ENCODE measurements at regions not wholly inside any gene's neighbourhood (a gene's known extent, or its start where the extent isn't known, plus 50 kb on each side); places are given as distances from the start of the nearest gene placed in this dataset.

DNA sequence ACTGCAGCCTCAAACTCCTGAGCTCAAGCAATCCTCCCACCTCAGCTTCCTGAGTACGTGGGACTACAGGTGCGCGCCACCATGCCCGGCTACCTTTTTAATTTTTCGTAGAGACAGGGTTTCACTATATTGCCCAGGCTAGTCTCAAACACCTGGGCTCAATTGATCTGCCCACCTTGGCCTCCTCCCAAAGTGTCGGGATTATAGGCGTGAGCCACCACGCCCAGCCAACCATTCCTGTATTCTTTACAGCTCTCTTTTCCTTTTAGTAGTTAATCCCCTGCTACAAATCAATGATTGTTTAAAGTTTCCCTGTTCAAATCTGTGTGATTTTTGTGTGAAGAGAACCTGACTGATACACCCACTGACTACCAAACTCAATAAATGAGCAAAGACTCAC lies 75.4 kb upstream of the SVIL start (continued):
- no peak for TF ChIP-seq RBBP5 (IDR thresholded peaks at IDR 0.05; ENCODE audit: borderline replicate concordance, insufficient read depth, low read length, poor library complexity, severe bottlenecking)
- TF ChIP-seq, protein P1, sequence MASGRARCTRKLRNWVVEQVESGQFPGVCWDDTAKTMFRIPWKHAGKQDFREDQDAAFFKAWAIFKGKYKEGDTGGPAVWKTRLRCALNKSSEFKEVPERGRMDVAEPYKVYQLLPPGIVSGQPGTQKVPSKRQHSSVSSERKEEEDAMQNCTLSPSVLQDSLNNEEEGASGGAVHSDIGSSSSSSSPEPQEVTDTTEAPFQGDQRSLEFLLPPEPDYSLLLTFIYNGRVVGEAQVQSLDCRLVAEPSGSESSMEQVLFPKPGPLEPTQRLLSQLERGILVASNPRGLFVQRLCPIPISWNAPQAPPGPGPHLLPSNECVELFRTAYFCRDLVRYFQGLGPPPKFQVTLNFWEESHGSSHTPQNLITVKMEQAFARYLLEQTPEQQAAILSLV (tag; IDR thresholded peaks at IDR 0.05), result no peak
- TF ChIP-seq, protein P2, sequence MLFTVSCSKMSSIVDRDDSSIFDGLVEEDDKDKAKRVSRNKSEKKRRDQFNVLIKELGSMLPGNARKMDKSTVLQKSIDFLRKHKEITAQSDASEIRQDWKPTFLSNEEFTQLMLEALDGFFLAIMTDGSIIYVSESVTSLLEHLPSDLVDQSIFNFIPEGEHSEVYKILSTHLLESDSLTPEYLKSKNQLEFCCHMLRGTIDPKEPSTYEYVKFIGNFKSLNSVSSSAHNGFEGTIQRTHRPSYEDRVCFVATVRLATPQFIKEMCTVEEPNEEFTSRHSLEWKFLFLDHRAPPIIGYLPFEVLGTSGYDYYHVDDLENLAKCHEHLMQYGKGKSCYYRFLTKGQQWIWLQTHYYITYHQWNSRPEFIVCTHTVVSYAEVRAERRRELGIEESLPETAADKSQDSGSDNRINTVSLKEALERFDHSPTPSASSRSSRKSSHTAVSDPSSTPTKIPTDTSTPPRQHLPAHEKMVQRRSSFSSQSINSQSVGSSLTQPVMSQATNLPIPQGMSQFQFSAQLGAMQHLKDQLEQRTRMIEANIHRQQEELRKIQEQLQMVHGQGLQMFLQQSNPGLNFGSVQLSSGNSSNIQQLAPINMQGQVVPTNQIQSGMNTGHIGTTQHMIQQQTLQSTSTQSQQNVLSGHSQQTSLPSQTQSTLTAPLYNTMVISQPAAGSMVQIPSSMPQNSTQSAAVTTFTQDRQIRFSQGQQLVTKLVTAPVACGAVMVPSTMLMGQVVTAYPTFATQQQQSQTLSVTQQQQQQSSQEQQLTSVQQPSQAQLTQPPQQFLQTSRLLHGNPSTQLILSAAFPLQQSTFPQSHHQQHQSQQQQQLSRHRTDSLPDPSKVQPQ (CRISPR knock-in tag; IDR thresholded peaks at IDR 0.05; ENCODE audit: borderline replicate concordance), result no peak
- TF ChIP-seq ZNF778 (CRISPR knock-in tag; IDR thresholded peaks at IDR 0.05), result no peak
- TF ChIP-seq ADNP (tag; IDR thresholded peaks at IDR 0.05), result no peak
- TF ChIP-seq CBFA2T2 (conservative IDR thresholded peaks at IDR 0.05), result no peak

DNA sequence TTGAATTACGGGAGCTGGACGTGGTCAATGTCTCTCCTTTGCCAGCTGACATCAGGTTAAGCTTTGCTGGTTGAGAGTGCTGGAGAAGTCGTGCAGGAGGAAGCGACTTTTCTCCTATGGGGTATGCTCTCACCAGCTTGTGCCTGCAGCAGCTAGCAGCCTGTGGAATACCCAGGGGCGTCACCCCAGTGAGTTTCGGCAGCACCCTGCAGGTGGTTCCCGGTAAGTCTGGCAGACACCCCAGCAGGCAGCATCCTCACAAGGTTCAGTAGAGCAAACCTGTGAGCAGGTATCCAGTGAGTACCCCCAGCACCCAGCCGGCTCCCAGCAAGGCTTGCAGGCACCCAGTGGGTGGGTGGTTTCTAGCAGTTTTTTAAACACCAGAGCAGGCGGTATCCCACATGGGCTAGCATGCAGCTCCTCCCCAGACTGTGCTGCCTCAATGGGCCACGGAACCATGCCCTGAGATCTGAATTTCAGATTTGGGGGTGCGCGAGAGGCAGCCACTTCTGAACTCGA lies 74.8 kb upstream of the SVIL start:
- H2AFZ ChIP-seq (ENCODE audit: low read depth, low read length), result no peak overlapping the region
- no peak for DNase-seq (ENCODE audit: extremely low read depth in 1 of 4, low spot score in 3 of 4)
- H3K9me3 ChIP-seq (replicated peaks; ENCODE audit: control insufficient read depth, insufficient read depth, low read depth, low read length), result no peaks in the 10 kb centered on the region
- ChIA-PET POLR2A (interaction anchor here (0.6 to 1.1 kb wide), 3 partner anchors 10 to 143 kb away, joined by 3 to 4 read pairs (median 3); no protein-coding TSS in a partner anchor), CTCF (ENCODE audit: low intra/inter-chr PET ratio) (no interaction called here)
- in situ Hi-C loops (cut with MboI) (no loop called here), intact Hi-C loops (cut with micrococcal nuclease) (no loop called here)
- H3K79me2 ChIP-seq (ENCODE audit: control insufficient read depth, insufficient read depth, low read length), result no peaks in the 10 kb centered on the region
- no peak overlapping the region for H3K4me2 ChIP-seq (ENCODE audit: insufficient read depth, low read length)
- no peaks in the 10 kb centered on the region for H3K4me1 ChIP-seq (replicated peaks in 1 of 2; ENCODE audit: control insufficient read depth in 2 of 2, insufficient read depth in 2 of 2, low read length in 2 of 2)
- H3K9ac ChIP-seq (ENCODE audit: insufficient read depth in 1 of 2, low read depth in 2 of 2, low read length in 2 of 2), result no peak overlapping the region; a peak in 1 of 4 replicates
- no peaks in the 10 kb centered on the region; a peak in 2 of 5 replicates for H3K27me3 ChIP-seq (ENCODE audit: control insufficient read depth in 2 of 2, insufficient read depth in 2 of 2, low read length in 2 of 2)
- 0% methylated on average over 12 of the region's 13 CpGs for WGBS (ENCODE audit: insufficient coverage, low coverage, missing lambda C conversion rate)
- no peaks in the 10 kb centered on the region for H3K9me1 ChIP-seq (ENCODE audit: control insufficient read depth, insufficient read depth, low read length)
- no peaks in the 10 kb centered on the region for H3K36me3 ChIP-seq (ENCODE audit: control insufficient read depth, insufficient read depth, low read length)
- no peak for ATAC-seq
- no peak for FAIRE-seq
- no peak overlapping the region for H3K4me3 ChIP-seq
- no peak overlapping the region for H3K27ac ChIP-seq (ENCODE audit: extremely low read depth, low read depth, low read length)
- no peaks in the 10 kb centered on the region for H4K20me1 ChIP-seq (replicated peaks; ENCODE audit: control insufficient read depth, insufficient read depth, low read length)
- no TSS peak for BruUV-seq (replicated peaks)
- TF ChIP-seq RFX5 (IDR thresholded peaks at IDR 0.05; ENCODE audit: low read depth, low read length) (no peak), OTX1 (CRISPR knock-in tag; IDR thresholded peaks at IDR 0.05) (no peak), E2F3 (CRISPR knock-in tag; IDR thresholded peaks at IDR 0.05) (no peak), TBL1XR1 (IDR thresholded peaks at IDR 0.05; ENCODE audit: low read length in 2 of 2) (no peak), KLF6 (CRISPR knock-in tag; IDR thresholded peaks at IDR 0.05; ENCODE audit: borderline replicate concordance) (no peak)
- TF ChIP-seq, protein P3, sequence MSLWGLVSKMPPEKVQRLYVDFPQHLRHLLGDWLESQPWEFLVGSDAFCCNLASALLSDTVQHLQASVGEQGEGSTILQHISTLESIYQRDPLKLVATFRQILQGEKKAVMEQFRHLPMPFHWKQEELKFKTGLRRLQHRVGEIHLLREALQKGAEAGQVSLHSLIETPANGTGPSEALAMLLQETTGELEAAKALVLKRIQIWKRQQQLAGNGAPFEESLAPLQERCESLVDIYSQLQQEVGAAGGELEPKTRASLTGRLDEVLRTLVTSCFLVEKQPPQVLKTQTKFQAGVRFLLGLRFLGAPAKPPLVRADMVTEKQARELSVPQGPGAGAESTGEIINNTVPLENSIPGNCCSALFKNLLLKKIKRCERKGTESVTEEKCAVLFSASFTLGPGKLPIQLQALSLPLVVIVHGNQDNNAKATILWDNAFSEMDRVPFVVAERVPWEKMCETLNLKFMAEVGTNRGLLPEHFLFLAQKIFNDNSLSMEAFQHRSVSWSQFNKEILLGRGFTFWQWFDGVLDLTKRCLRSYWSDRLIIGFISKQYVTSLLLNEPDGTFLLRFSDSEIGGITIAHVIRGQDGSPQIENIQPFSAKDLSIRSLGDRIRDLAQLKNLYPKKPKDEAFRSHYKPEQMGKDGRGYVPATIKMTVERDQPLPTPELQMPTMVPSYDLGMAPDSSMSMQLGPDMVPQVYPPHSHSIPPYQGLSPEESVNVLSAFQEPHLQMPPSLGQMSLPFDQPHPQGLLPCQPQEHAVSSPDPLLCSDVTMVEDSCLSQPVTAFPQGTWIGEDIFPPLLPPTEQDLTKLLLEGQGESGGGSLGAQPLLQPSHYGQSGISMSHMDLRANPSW (CRISPR knock-in tag; IDR thresholded peaks at IDR 0.05), result no peak
- TF ChIP-seq, protein P4, sequence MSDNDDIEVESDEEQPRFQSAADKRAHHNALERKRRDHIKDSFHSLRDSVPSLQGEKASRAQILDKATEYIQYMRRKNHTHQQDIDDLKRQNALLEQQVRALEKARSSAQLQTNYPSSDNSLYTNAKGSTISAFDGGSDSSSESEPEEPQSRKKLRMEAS (CRISPR knock-in tag; IDR thresholded peaks at IDR 0.05), result no peak

All from K562 (cell line).